ENCODE measurements at regions not wholly inside any gene's neighbourhood (a gene's known extent, or its start where the extent isn't known, plus 50 kb on each side); places are given as distances from the start of the nearest gene placed in this dataset.
"Not testable (repeated sequence)": the region's sequence is repeated elsewhere in the genome, so short reads cannot be mapped to it uniquely, and the experiment has no call there.

DNA sequence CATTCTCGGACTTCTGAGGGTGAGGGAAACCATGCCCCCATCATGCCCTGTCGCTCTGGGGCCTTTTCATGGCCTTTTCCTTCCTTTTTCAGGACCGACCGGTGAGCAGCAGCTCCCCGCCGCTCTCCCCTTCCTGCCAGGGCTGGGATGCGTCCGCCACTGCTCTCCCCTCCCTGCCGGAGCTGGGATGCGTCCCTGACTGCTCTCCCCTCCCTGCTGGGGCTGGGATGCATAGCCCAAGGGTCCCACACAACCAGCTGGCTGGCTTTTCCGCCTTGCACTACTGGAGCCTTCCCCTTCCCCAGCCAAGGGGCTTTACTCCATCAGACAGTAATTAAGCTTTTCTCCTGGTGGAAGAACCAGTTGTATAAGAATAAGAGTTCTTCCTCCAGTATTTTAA, 129.7 kb upstream of the COBL start:
- no peak for DNase-seq (ENCODE audit: extremely low spot score)
- CTCF ChIA-PET = no interaction called here
- no peak for TF ChIP-seq SUZ12 (IDR thresholded peaks at IDR 0.05)
- no peak for TF ChIP-seq ZNF384 (IDR thresholded peaks at IDR 0.05)
- TF ChIP-seq BHLHE40 (IDR thresholded peaks at IDR 0.05; ENCODE audit: borderline replicate concordance) = no peak
- TF ChIP-seq FOXM1 (IDR thresholded peaks at IDR 0.05; ENCODE audit: borderline replicate concordance) = no peak
- TF ChIP-seq FOXA1 (IDR thresholded peaks at IDR 0.05) = no peak
- TF ChIP-seq, protein P1, sequence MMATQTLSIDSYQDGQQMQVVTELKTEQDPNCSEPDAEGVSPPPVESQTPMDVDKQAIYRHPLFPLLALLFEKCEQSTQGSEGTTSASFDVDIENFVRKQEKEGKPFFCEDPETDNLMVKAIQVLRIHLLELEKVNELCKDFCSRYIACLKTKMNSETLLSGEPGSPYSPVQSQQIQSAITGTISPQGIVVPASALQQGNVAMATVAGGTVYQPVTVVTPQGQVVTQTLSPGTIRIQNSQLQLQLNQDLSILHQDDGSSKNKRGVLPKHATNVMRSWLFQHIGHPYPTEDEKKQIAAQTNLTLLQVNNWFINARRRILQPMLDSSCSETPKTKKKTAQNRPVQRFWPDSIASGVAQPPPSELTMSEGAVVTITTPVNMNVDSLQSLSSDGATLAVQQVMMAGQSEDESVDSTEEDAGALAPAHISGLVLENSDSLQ (IDR thresholded peaks at IDR 0.05) = no peak
- no peak for TF ChIP-seq HDGF (IDR thresholded peaks at IDR 0.05; ENCODE audit: borderline replicate concordance)
- TF ChIP-seq LEF1 (IDR thresholded peaks at IDR 0.05; ENCODE audit: borderline replicate concordance) = no peak
- TF ChIP-seq FOXK2 (IDR thresholded peaks at IDR 0.05) = no peak
- TF ChIP-seq L3MBTL2 (conservative IDR thresholded peaks at IDR 0.05) = no peak
- no peak for TF ChIP-seq SP1 (IDR thresholded peaks at IDR 0.05)
- TF ChIP-seq ARNT (IDR thresholded peaks at IDR 0.05) = no peak
- TF ChIP-seq TARDBP (IDR thresholded peaks at IDR 0.05) = no peak
- TF ChIP-seq ELF4 (IDR thresholded peaks at IDR 0.05) = no peak
- POLR2A ChIA-PET = no interaction called here

DNA sequence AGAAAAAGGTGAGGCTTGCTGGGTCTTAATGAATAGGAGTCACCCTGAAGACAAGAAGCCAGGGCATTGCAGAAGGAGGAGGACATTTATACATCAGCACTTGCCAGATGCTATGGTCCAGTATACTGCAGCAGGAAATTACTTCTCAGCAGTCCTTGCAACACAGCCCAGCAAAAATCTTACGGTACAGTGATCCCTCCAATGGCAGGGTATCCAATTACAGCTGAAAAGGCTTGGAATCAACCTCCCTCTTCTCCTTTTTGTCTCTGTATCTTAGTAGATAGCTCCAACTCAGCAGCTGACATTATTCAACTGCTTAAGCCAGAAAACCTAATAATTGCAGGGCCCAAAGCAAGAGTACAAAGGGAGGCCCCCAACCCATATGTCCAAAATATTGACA, 128.3 kb upstream of the COBL start:
- ChIA-PET POLR2A (no interaction called here), CTCF (no interaction called here)
- DNase-seq (ENCODE audit: extremely low spot score) = no peak
- TF ChIP-seq SP1 (IDR thresholded peaks at IDR 0.05) (no peak), HDGF (IDR thresholded peaks at IDR 0.05; ENCODE audit: borderline replicate concordance) (no peak), NFRKB (IDR thresholded peaks at IDR 0.05) (no peak), LEF1 (IDR thresholded peaks at IDR 0.05; ENCODE audit: borderline replicate concordance) (no peak)

DNA sequence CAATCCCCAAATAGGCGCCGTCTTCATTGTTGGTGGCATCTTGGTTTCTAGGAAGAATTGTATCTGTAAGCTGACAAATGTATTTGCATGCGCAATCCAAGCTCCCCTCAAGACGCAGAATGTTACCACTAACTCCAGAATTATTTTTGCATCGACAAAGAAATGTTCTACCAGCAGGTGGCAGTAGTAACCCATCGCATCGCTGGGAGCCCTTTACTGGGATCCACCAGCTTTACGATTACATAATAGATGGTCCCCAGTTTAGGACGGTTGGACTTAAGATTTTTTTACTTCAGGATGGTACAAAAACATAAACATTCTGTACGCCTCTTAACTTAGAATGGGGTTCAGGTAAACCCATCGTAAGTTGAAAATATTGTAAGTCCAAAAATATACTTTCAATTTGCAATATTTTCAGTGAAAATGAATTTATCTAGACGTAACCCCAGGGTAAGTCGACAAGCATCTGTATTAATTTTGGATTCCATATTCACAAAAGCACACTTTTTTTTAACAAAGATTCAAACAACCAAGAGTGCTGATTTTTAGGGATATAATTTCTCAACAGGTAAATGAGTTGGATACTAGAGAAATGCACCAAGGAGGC, 114.0 kb upstream of the COBL start:
- POLR2A ChIA-PET = no interaction called here
- TF ChIP-seq ARNT (IDR thresholded peaks at IDR 0.05) = no peak
- TF ChIP-seq LEF1 (IDR thresholded peaks at IDR 0.05; ENCODE audit: borderline replicate concordance) = no peak
- TF ChIP-seq, protein P1 (IDR thresholded peaks at IDR 0.05) = no peak
- no peak for TF ChIP-seq ELF4 (IDR thresholded peaks at IDR 0.05)
- TF ChIP-seq SUZ12 (IDR thresholded peaks at IDR 0.05) = no peak
- no peak for TF ChIP-seq ZNF384 (IDR thresholded peaks at IDR 0.05)
- TF ChIP-seq FOXK2 (IDR thresholded peaks at IDR 0.05) = no peak
- TF ChIP-seq L3MBTL2 (conservative IDR thresholded peaks at IDR 0.05) = no peak
- TF ChIP-seq FOXM1 (IDR thresholded peaks at IDR 0.05; ENCODE audit: borderline replicate concordance) = no peak
- DNase-seq (ENCODE audit: extremely low spot score) = peak; percentile 63
- CTCF ChIA-PET = interaction anchor here (0.6 to 1.4 kb wide), 7 partner anchors 110 to 413 kb away, joined by 3 to 7 read pairs (median 3); no protein-coding TSS in a partner anchor

DNA sequence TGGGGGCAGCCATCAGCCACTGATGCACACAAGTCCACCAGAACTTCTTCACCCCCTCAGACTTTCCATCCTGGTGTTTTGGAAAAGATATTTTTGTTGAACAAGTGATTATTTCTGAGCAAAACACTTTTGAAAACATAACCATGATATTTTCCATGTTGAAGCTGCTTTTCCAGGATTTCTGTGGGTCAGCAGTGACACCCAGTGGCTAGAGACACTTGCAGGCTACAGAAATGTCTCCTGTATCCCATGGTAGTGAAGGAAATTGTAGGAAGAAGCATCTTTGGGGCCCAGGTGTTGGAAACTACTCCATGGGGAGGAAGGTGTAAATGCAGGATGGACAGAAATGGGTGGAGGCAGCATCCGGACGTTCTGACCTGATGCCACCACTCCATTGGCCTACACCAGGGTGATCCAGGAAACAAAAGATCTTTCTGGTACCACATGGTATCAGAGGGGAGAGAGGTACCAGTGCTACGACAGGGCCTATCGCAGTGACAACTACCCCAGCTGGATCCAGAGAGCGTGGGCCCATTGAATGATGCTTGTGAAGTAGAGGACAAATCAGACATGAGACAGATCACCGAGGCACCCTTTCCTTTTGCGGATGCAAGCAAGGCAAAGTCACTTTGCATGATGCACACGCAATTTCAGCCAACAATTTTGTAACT, 111.7 kb upstream of the COBL start:
- TF ChIP-seq ZNF384 (IDR thresholded peaks at IDR 0.05) (no peak), SUZ12 (IDR thresholded peaks at IDR 0.05) (no peak), TARDBP (IDR thresholded peaks at IDR 0.05) (no peak), ARNT (IDR thresholded peaks at IDR 0.05) (no peak), ELF4 (IDR thresholded peaks at IDR 0.05) (no peak), BHLHE40 (IDR thresholded peaks at IDR 0.05; ENCODE audit: borderline replicate concordance) (no peak), LEF1 (IDR thresholded peaks at IDR 0.05; ENCODE audit: borderline replicate concordance) (no peak)
- DNase-seq (ENCODE audit: extremely low spot score) = no peak
- CTCF ChIA-PET = interaction anchor here (0.6 to 1.3 kb wide), 4 partner anchors 61 to 1334 kb away, joined by 3 to 13 read pairs (median 4); no protein-coding TSS in a partner anchor
- POLR2A ChIA-PET = no interaction called here

DNA sequence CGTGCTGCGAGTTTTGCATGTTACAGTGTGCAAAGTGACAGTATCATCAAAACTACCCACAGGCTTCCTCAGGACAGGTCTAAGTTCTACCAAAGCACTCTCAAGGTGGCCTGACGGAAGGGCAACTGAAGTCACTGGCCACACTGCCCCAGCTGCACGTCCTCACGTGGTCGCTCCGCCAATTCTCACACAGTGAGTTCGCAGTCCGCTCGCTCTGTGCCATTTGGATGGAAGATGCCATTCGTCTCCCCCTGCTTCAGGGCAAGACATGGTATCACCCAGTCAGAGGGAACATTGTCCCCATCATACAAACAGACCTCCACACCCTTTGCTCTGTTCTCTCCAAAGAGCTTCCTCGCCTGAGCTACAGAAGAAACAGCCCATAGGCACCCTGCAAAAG, 109.6 kb upstream of the COBL start:
- ChIA-PET POLR2A (no interaction called here), CTCF (no interaction called here)
- TF ChIP-seq ELF4 (IDR thresholded peaks at IDR 0.05) = no peak
- DNase-seq (ENCODE audit: extremely low spot score) = no peak

DNA sequence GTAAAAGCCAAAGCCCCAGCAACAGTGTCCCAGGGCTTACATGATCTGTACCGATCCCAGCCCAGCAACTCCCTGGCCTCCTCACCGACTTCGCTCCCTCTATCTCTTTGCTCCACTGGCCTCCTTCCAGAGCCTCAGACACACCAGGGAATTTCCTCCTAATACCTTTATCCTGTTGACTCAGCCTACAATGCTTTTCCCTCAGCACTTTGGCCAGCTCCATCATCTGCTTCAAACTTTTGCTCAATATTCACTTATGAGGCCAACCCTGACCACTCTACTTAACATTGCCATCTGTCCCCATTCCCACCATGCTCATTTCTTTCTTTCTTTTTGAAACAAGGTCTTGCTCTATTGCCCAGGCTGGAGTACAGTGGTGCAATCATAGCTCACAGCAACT, 93.3 kb upstream of the COBL start:
- DNase-seq (ENCODE audit: extremely low spot score); CTCF ChIA-PET; POLR2A ChIA-PET: not testable (repeated sequence)

DNA sequence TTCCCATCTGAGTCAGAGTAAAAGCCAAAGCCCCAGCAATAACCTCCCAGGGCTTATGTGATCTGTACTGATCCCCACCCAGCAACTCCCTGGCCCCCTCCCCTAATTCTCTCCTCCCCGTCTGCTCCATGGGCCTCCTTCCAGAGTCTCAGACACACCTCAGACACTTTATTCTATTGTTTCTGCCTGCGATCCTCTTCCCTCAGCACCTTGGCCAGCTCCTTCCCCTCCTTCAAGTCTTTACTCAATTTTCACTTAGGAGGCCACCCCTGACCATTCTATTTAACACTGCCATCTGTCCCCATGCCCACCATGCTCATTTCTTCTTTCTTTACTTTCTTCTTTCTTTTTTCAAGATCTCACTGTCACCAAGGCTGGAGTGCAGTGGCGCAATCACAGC, 81.0 kb upstream of the COBL start:
- POLR2A ChIA-PET; DNase-seq (ENCODE audit: extremely low spot score); CTCF ChIA-PET: not testable (repeated sequence)

DNA sequence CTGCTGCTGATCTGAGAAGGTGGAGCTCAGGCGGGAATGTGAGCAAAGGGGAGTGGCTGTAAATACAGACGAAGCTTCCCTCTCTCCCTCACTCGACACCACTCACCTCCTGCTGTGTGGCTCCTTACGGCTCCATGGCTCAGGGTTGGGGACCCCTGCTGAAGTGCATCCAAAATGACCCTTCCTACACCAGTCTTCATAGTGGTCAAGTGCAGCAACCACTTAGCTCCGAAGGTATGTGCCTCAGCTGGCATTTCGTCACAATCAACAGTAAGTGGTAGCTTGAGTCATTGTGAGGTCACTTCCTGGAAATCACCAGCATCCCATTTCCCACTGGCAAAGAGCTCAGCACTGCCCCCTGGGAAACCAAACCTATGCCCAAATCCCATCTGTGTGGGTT, 76.4 kb upstream of the COBL start:
- CTCF ChIA-PET; DNase-seq (ENCODE audit: extremely low spot score); POLR2A ChIA-PET: not testable (repeated sequence)

DNA sequence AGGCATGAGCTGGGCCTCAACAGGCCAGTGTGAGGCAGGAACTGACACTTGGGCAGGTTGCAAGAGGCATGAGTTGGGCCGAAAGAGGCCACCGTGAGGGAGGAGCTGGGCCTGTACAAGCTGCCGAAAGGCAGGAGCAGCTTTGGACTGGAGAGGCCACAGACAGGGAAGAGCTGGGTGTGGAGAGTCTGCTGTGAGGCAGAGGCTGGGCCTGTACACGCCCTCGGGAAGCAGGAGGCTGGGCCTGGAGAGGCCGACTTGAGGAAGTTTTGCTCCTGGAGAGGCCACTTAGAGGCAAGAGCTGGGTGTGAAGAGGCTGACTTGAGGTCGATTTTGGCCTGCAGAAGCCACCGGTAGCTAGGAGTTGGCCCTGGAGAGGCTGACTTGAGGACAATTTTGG, 73.3 kb upstream of the COBL start:
- DNase-seq (ENCODE audit: extremely low spot score); POLR2A ChIA-PET; CTCF ChIA-PET: not testable (repeated sequence)

DNA sequence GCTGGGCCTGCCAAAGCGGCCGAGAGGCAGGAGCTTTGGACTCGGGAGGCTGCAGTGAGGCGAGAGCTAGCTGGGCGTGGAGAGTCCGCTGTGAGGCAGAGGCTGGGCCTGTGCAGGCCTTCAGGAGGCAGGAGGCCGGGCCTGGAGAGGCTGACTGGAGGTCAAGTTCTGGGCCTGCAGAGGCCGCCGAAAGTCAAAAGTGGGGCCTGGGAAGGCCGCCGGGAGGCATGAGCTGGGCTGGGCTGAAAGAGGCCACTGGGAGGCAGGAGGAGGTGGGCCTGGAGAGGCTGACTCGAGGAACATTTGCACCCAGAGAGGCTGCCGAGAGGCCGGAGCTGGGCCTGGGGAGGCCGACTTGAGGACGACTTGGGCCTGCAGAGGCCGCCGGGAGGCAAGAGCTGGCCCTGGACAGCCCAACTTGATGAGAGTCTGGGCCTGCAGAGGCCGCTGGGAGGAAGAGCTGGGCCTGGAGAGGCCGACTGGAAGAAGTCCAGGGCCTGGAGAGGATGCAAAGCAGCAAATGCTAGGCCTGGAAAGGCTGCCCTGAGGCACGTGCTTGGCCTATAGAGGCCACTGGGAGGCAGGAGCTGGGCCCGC, 72.7 kb upstream of the COBL start:
- DNase-seq (ENCODE audit: extremely low spot score); POLR2A ChIA-PET; CTCF ChIA-PET: not testable (repeated sequence)

DNA sequence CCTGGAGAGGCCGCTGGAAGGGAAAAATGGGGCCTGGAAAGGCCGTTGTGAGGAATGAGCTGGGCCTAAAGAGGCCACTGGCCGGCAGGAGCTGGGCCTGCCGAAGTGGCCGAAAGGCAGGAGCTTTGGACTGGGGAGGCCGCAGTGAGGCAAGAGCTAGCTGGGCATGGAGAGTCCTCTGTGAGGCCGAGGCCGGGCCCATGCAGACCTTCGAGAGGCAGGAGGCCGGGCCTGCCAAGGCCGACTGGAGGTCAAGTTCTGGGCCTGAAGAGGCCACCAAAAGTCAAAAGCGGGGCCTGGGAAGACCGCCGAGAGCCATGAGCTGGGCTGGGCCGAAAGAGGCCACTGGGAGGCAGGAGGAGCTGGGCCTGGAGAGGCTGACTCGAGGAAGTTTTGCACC, 71.6 kb upstream of the COBL start:
- CTCF ChIA-PET; DNase-seq (ENCODE audit: extremely low spot score); POLR2A ChIA-PET: not testable (repeated sequence)

DNA sequence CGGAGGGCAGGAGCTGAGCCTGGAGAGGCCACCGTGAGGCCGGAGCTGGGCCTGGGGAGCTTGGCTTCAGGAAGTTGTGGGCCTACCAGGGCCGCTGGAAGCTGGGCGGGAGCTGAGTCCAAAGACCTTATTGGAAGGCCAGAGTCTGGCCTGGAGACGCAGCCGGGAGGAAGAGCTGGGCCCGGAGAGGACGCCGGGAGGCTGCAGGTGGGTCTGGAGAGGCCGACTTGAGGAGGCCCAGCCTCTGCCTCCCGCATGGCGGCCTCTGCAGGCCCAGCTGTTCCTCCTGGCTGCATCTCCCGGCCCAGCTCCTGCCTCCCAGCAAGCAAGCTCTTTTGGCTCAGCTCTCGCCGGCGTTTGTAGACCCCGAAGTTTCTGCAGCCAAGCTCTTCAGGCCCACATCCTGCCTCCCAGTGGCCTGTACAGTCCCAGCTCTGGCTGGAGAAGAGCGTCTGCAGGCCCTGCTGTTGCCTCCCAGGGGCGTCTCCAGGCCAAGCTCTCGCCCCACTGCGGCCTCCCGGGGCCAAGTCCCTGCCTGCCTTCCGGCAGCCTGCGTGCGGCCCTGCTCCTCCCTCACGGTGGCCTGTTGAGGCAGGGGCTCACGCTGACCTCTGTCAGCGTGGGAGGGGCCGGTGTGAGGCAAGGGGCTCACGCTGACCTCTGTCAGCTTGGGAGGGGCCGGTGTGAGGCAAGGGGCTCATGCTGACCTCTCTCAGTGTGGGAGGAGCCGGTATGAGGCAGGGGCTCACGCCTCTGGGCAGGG, 70.4 kb upstream of the COBL start:
- CTCF ChIA-PET; DNase-seq (ENCODE audit: extremely low spot score); POLR2A ChIA-PET: not testable (repeated sequence)

DNA sequence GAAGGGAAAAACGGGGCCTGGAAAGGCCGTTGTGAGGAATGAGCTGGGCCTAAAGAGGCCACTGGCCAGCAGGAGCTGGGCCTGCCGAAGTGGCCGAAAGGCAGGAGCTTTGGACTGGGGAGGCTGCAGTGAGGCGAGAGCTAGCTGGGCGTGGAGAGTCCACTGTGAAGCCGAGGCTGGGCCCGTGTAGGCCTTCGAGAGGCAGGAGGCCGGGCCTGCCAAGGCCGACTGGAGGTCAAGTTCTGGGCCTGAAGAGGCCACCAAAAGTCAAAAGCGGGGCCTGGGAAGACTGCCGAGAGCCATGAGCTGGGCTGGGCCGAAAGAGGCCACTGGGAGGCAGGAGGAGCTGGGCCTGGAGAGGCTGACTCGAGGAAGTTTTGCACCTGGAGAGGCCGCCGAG, 69.6 kb upstream of the COBL start:
- CTCF ChIA-PET; DNase-seq (ENCODE audit: extremely low spot score); POLR2A ChIA-PET: not testable (repeated sequence)

All from HEK293T (cell line).